Adrenal gland (tissue), 9 donors: ENCODE measurements at regions not wholly inside any gene's neighbourhood (a gene's known extent, or its start where the extent isn't known, plus 50 kb on each side); places are given as distances from the start of the nearest gene placed in this dataset.

Experiments used
- DNase-seq, 7 donors: peaks; one replicate each; pipeline ENCODE4 v3.0.0-alpha.2; 2019 to 2020
- H3K27ac ChIP-seq, 5 donors: fragments of 200-600 bp; sonication (generic) in 4 of 5; 1 replicate in 3 of 5; 2 replicates in 2 of 5; pipeline versions ENCODE4 v1.5.1 to v1.8.0; 2016 to 2020; ENCODE audit warnings: mild to moderate bottlenecking in 1 of 5
- H3K27me3 ChIP-seq: fragments of 200-600 bp; 2 replicates; pipeline ENCODE4 v1.8.0; 2021
- H3K36me3 ChIP-seq, 2 donors: fragments of 200-600 bp; replicated peaks in 1 of 2; 1 replicate in 1 of 2; 2 replicates in 1 of 2; pipeline versions ENCODE4 v1.5.1 to v1.8.0; 2018 to 2022
- H3K4me1 ChIP-seq, 2 donors: fragments of 200-600 bp; replicated peaks in 1 of 2; 1 replicate in 1 of 2; 2 replicates in 1 of 2; pipeline versions ENCODE4 v1.5.1 to v1.8.0; 2018 to 2021
- H3K4me3 ChIP-seq, 4 donors: fragments of 200-600 bp; sonication (generic) in 3 of 4; one replicate each; pipeline ENCODE4 v1.5.1; 2016 to 2018
- H3K9me3 ChIP-seq, 3 donors: fragments of 200-600 bp; sonication (generic) in 1 of 3; replicated peaks in 1 of 3; 1 replicate in 2 of 3; 2 replicates in 1 of 3; pipeline versions ENCODE4 v1.5.1 to v1.8.0; 2016 to 2021
- POLR2A ChIP-seq, 2 donors: fragments of 450-650 bp; IDR thresholded peaks; one replicate each; pipeline ENCODE4 v1.6.1; 2017; ENCODE audit warnings: antibody characterized with exemption in 2 of 2, mild to moderate bottlenecking in 2 of 2, moderate library complexity in 1 of 2
- WGBS, 4 donors: extraction: QIAGEN DNeasy Blood & Tissue Kit in 2 of 4; methylation state at CpG; one replicate each; pipeline versions ENCODE4 v1.1.5 to v1.1.7; 2013 to 2017; 5-methylcytosine and 5-hydroxymethylcytosine counted together
- intact Hi-C, 2 donors: fragments of 100-400 bp; cut with DNase I; formaldehyde crosslinking; loops; one replicate each; pipeline versions ENCODE4 v1.14.1 to v1.15.0; 2022 to 2023
- TF ChIP-seq, protein P1 (sequence below), 6 experiments: fragments of 450-650 bp in 4 of 6; fragments of 200-600 bp in 2 of 6; sonication (generic) in 1 of 6; IDR thresholded peaks; 1 replicate in 5 of 6; 2 replicates in 1 of 6; pipeline versions ENCODE4 v1.5.1 to v1.8.0; 2016 to 2021; ENCODE audit warnings: antibody characterized with exemption in 6 of 6, mild to moderate bottlenecking in 2 of 6, moderate library complexity in 1 of 6
- donor health status: healthy with polysubstance abuse.
- donor health status: Bipolar disorder and iron deficiency.
- donor health status: DM: yes; HTN: yes; CAD: no.
- donor health status: DM: no; HTN: no; CAD: no.
- donor health status: DM: no; HTN: no; CAD: no.

DNA sequence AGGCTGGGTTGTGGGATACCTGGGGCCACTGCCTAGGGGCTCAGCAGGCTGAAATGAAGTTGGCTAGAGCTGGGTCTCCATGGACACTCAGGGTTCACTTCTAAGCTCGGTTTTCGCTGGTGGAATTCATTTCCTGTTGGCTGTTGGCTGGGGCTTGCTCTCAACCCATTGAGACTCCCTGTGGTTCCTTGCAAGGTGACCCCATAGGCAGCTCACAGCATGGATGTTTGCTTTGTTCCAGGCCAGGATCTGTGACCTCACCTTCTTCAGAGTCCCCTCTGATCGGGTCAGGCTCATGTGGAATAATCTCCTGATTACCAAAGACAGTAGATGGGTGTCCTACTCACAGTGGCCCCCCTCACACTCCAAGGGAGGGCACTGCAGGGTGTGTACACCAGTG lies 229.3 kb downstream of the QKI start:
- Histone ChIP-seq H3K4me3 (no peak overlapping the region), H3K27me3 (no peaks in the 10 kb centered on the region), H3K27ac (no peak overlapping the region), H3K9me3 (no peaks in the 10 kb centered on the region), H3K36me3 (no peaks in the 10 kb centered on the region), H3K4me1 (no peaks in the 10 kb centered on the region)
- 65 to 81% (median 80%) methylated on average over 3 of the region's 3 CpGs; no CpG with 5 or more reads in 1 of the 4 donors for WGBS, 4 donors
- no peak for DNase-seq
- no peak for TF ChIP-seq POLR2A (IDR thresholded peaks at IDR 0.05)
- TF ChIP-seq, protein P1, sequence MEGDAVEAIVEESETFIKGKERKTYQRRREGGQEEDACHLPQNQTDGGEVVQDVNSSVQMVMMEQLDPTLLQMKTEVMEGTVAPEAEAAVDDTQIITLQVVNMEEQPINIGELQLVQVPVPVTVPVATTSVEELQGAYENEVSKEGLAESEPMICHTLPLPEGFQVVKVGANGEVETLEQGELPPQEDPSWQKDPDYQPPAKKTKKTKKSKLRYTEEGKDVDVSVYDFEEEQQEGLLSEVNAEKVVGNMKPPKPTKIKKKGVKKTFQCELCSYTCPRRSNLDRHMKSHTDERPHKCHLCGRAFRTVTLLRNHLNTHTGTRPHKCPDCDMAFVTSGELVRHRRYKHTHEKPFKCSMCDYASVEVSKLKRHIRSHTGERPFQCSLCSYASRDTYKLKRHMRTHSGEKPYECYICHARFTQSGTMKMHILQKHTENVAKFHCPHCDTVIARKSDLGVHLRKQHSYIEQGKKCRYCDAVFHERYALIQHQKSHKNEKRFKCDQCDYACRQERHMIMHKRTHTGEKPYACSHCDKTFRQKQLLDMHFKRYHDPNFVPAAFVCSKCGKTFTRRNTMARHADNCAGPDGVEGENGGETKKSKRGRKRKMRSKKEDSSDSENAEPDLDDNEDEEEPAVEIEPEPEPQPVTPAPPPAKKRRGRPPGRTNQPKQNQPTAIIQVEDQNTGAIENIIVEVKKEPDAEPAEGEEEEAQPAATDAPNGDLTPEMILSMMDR (IDR thresholded peaks at IDR 0.05): no peak
- intact Hi-C loops: no loop called here

DNA sequence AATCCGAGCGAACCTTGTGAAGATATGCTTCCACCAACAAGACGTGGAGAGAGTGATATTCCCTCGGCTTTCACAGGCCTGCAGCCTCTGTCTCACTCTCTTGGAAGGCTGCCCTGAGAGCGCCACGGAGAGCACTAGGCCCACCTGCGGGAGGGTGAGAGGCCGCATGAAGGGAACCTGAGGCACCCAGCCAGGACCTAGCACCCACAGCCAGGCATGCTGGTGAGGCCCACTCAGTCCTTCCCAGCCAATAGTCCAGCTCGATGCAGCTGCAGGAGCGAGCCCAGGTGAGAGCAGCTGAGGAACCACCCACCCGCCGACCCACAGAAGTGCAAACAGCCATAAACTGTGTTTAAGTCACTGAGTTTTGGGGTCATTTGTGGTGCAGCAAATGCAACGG lies 227.2 kb downstream of the QKI start:
- TF ChIP-seq, protein P1 (IDR thresholded peaks at IDR 0.05): no peak
- TF ChIP-seq POLR2A (IDR thresholded peaks at IDR 0.05): no peak
- DNase-seq: no peak
- intact Hi-C loops: no loop called here
- Histone ChIP-seq H3K36me3 (no peaks in the 10 kb centered on the region), H3K27ac (no peak overlapping the region), H3K4me1 (no peaks in the 10 kb centered on the region), H3K9me3 (no peaks in the 10 kb centered on the region), H3K4me3 (no peak overlapping the region), H3K27me3 (no peaks in the 10 kb centered on the region)
- WGBS, 4 donors: 84 to 94% (median 93%) methylated on average over 9 to 13 of the region's 13 CpGs

DNA sequence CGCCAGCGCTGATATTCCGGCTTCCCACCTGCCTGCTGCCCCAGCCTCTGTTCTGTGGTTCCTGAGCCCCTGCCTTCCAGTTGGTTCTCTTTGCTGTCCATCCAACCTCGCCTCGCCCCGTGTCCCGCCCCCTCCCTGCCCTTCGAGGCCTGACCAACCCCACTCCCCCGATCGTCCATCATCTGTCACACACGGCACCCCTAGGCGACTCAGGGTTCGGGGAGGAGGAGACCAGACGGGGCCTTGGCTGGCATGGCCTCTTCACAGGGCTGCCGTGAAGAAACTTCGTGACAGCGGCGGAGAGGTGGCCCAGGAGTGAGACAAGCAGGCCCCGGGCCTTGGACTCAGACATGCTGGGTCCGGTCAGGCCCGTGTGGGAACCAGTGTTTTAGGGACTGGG lies 226.1 kb downstream of the QKI start:
- no peak for TF ChIP-seq POLR2A (IDR thresholded peaks at IDR 0.05)
- no peak for DNase-seq
- H3K36me3 ChIP-seq: no peaks in the 10 kb centered on the region
- H3K27me3 ChIP-seq: no peaks in the 10 kb centered on the region
- no peak overlapping the region for H3K4me3 ChIP-seq
- H3K4me1 ChIP-seq: no peaks in the 10 kb centered on the region
- 89 to 94% (median 91%) methylated on average over 18 to 21 of the region's 21 CpGs for WGBS, 4 donors
- no peaks in the 10 kb centered on the region for H3K9me3 ChIP-seq
- no peak overlapping the region for H3K27ac ChIP-seq
- intact Hi-C loops: no loop called here

DNA sequence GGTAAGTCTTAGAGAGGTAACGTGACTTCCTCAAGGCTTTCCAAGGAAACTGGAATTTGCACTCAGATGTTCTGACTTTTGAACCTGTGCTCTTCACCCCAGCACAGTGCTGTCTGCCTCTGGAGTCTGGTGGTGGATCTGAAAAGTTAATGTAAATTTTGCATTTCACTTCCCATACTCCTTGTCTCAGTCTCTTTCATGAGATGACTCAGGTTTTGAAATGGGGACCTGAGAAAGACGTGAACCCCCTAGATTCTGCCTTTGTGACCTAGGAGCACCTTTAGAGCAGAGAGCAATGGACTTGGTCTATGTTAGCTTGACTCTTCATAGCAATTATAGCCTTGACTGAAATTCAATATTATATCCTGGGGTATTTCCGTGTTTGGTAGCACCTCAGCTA lies 223.0 kb downstream of the QKI start:
- H3K27ac ChIP-seq: no peak overlapping the region
- intact Hi-C loops: no loop called here
- no peak for DNase-seq
- no peak overlapping the region for H3K4me3 ChIP-seq
- WGBS, 4 donors: 58 to 72% (median 63%) methylated on average over 3 of the region's 3 CpGs
- H3K36me3 ChIP-seq: no peaks in the 10 kb centered on the region
- no peaks in the 10 kb centered on the region for H3K4me1 ChIP-seq
- TF ChIP-seq, protein P1 (IDR thresholded peaks at IDR 0.05): no peak
- TF ChIP-seq POLR2A (IDR thresholded peaks at IDR 0.05): no peak
- no peaks in the 10 kb centered on the region for H3K9me3 ChIP-seq
- no peaks in the 10 kb centered on the region for H3K27me3 ChIP-seq

DNA sequence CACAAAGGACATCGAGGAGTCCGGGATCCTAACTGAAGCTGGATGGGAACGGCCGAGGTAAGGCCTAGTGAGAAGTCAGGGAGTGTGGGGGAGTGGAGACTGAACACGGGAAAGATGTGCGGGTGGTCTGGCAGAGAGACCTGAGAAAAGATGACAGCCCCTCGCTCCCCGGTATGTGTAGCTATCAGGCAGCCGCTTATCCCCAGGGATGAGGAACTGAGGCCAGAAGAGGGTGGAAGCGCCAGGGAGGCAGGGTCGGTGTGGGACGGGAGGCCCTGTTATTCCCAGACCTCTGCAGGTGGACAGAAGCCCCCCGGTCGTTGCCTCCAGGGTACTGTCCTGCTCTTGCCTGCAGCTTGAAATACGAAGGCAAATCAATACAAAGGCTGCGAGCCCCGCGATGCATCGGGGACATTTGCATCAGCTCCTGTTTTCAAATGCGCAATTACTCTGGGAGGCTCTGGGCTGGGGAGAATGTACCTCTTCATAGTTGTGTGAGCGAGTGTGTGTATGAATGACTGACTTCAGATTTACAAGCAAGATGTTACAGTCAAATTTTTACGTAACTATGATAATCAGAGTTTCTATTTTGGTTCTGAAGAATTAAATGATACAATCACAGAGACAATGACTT lies 221.3 kb downstream of the QKI start:
- no peaks in the 10 kb centered on the region for H3K4me1 ChIP-seq

More for the DNA sequence above, 221.3 kb downstream of the QKI start:
- TF ChIP-seq, protein P1 (IDR thresholded peaks at IDR 0.05): no peak
- no peak for TF ChIP-seq POLR2A (IDR thresholded peaks at IDR 0.05)
- Histone ChIP-seq H3K27ac (no peak overlapping the region), H3K36me3 (no peaks in the 10 kb centered on the region), H3K9me3 (no peaks in the 10 kb centered on the region), H3K27me3 (peaks cover 8% of the 10 kb centered on the region), H3K4me3 (no peak overlapping the region)
- DNase-seq: no peak
- 64 to 69% (median 68%) methylated on average over 22 of the region's 22 CpGs for WGBS, 4 donors
- intact Hi-C loops: no loop called here
